Ureter (tissue), 1 donor: ENCODE measurements at regions not wholly inside any gene's neighbourhood (a gene's known extent, or its start where the extent isn't known, plus 50 kb on each side); places are given as distances from the start of the nearest gene placed in this dataset.

Experiments
- DNase-seq: peaks from one replicate; pipeline ENCODE4 v3.0.0-alpha.2; 2020; ENCODE audit warnings: low spot score
- donor health status: DM: yes; HTN: yes; CAD: no.

DNA sequence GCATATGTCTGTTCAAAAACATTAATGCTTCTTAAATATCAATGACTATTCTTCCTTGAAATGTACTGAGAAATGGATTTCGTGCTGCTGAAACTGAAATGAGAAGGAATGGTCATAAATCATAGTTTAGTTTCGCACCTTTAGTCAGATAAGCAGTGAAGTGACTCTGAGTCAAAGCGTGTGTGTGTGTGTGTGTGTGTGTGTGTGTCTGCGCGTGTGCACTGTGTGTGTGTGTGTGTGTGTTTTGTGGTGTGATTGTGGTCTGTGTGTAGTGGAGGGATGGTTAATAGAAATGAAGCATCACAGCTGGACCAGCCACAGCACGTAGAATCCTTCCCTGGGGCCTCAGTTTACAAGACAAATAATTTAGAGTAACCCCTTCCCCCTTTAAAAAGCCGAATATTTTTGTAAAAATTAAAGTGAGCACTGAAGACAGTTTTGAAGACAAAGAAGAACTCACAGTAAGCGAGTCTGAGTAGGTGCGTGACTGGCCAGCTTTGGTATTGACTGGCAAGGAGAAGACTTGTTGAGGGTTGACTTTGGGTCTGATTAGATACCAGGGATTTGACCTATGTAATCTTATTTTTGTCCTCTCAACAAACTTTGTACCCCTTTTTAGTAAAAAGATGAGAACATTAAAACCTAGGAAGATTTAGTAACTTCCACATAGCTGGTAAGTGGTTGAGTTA, 202.0 kb upstream of the IL12A start:
- no peak for DNase-seq

GRCh38 chr3:159787178-159787574, 201.5 kb upstream of the IL12A start:
- DNase-seq = no peak

DNA sequence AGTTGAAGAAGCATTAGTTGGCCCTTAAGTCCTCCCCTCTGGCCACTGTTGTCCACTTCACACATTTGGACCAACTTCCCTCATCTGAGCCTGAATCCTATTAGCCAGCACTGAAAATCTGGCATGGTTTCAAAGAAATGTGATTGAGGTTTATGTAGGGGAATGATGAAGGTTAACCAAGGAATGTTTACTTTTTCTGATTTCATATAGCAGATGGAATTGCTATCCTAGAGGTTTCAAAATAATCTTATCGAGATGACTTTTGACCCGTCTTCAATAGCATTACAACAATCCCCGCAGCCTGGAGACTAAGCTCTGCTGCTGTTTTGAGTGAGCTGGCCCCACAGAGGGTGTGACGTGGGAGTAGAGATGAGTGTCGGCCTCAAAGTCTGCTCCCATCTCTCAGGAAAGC, 200.8 kb upstream of the IL12A start:
- DNase-seq = no peak

DNA sequence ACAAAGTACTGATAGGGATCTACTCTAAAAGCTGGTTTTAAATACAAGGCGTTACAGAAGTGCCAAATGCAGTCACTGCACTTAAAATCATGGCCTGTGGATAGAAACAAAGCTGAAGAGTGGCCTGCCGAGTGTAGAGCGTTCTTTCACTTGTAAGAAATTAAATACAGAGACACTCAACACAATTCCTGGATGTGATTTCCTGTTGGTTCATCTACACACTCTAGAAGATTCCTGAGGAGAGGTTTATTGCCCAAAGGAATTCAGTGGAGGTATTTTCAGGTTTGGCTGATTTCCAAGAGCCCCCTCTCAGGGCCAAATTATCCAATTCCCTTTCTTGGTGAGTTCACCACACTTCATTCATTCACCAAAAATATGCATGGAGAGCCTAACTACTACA, 200.3 kb upstream of the IL12A start:
- DNase-seq = no peak

DNA sequence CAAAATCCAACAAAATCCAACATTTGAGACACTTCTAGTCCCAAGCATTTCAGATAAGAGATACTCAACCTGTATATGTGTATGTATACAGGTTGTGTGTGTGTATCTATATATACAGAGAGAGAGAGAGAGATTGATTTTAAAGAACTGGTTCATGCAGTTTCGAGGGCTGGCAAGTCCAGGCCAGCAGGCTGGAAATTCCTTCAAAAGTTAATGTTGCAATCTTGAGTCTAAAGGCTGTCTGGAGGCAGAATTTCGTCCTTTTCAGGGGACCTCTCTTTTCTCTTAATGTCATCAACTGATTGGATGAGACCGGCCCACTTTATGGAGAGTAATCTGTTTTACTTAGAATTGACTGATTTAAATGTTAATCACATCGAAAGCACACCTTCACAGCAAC, 199.6 kb upstream of the IL12A start:
- DNase-seq = no peak

- no peak for DNase-seq
Observed at GRCh38 chr3:159789742-159790635, 198.6 kb upstream of the IL12A start.

- no peak for DNase-seq
Observed at GRCh38 chr3:159791336-159791735, 197.3 kb upstream of the IL12A start.

GRCh38 chr3:159792070-159792469, 196.6 kb upstream of the IL12A start:
- DNase-seq = no peak

DNA sequence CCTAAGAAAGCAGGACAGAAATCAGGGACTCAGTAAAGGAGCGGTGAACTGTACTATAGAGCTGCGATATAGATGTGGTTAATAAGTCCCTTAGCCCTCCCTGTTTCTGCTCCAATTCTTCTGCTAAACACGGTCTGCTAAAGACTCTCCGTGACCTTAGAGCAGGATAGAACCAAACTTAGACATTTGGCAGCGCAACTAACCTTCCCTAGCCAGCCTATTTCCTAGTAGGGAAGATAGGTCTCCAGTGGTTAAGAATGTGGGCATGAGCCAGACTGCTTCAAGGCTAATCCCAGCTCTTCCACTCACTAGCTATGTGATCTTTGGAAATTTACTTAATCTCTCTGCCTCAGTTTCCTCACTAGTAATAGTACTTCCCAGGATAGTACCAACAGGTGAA, 193.6 kb upstream of the IL12A start:
- DNase-seq = no peak

DNA sequence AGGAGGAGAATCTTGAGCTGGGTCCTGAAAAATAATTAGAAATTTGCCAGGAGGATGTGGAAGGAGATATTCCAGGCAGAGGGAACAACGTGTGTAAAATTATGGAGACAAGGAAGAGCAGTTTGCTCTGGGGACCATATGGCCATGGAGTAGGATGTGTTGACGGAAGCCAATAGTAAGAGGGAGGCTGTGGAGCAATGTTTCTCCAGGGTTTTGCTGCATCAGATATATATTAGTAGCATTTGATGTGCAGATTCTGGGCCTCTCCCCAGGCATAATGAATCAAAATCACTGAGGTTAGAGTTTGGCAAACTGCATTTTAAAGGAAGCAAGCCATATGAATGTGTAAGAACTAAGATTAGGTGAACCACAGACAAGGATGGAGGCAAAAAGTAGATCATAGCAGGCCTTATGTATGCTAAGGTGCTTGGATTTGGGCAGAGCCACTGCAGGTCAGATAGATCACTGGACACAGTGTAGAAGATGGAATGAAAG, 192.9 kb upstream of the IL12A start:
- no peak for DNase-seq

- DNase-seq = no peak
Observed at GRCh38 chr3:159796226-159796625, 192.4 kb upstream of the IL12A start.

DNA sequence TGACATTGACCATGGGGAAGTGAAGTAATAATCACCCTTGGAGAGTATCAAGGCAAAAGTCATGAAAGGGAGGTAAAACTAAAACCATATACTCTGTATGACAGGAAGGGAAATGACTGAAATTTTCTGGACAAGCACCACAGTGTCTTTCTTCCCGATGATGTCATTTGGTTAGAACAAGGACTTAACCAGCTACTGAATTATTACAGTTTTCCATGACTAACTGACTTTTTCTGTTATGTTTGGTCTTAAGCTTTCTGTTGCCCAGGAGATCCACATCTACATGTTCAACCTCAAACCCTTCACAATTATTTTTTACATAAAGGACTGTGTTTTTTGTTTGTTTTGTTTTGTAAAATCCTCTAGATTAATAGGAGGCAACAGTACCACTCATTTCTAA, 191.9 kb upstream of the IL12A start:
- no peak for DNase-seq

DNA sequence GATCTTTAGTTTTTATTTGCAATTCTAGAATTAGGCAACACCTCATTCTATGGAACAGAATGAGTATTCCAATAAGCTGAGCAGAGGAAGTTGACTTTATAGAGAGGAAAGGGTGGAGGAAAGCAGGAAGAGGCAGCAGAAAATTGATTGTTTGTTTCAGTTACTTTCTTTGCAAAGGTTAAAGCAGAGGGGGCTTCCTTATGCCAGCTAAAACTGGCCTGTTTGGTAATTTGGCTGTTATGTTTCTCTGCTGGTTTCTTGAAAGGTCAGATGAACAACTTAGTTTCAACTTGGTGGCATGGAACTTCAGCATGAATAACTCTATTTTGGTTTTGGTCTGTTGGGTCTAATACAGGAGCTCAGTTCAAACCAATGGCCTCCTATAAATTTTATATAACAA, 190.9 kb upstream of the IL12A start:
- no peak for DNase-seq

DNA sequence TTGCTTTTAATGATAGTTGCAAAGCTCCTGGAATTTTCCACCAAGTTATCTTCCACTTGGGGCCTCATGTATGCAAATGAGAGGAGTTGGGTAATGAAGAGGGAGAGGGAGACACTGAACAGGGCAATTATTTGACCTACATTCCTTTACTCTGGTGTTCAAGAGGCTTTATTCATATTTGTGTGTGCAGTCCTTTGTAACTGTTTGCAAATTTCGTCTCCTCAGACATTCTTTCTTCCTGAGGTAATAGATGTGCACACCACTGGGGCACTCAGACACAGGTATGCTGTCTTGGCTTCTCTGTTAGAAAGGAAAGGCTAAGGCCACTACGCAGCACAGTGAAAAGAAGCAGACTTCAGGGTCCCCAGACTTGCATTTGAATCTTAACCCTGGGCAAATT, 189.7 kb upstream of the IL12A start:
- DNase-seq = no peak

DNA sequence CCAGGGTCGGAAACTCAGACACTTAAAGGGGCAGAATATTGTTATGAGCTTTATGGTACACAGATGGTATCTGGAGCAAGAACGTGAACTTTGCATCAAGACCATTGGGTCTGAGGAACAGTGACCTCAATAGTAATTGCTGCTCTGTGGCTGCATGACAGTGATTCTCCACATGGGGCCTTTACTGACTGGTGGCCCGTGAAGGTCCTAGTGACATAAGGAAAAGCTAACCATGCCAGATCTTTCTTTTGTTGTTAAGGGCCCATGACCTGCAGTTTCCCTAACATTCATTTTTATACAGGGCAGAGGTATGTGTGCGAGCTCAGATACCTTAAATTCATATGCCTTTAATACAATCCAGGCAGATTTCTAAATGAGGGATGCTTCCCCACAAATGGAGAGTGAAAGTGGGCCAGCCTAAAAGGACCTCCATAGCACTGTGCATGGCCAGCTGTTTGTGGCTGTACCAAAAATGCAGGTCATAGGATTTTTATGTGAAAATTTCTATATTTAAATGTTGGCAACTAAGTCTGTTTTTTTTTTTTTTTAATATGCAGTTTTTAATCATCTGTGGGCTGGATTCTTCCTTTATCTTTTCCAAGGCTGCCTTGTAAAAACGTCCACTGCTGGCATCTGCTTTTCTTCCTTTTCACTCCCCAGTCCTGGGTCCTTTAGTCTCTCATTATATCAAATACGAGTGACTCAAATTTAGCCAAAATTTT, 188.0 kb upstream of the IL12A start:
- DNase-seq = no peak

GRCh38 chr3:159802864-159803263, 185.8 kb upstream of the IL12A start:
- no peak for DNase-seq

- DNase-seq = no peak
Observed at GRCh38 chr3:159803459-159803858, 185.2 kb upstream of the IL12A start.

DNA sequence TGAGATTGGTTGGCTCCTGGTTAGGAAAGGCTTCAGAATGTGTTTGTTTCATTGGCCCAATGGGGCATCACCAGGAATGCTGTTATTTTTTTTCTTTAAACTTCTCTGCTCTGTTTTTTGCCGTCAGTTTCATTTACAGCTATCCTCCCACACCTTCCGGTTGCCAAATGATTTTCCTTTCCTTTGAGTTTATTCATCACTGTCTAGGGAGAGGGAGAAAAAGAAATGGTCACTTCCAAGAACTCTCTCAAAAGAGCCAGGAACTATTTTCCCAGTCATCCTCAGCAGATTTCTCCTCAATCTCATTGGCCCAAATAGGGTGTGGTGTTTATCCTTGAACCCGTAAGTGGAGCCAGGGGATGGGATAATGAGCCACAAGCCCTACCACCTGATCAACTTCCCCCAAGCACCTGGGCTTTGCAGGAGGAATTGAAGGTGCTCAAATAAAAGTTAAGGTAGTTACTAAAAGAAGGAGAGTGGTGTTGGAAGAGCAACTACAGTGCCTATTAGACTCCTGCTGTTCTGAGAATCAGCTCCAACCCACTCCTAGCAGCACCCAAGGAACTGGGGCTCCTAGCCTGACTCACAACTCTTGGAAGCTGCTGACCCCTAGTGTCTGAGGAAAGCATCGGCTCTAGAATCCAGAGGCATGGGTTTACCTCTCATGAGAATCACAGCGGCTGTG, 183.8 kb upstream of the IL12A start:
- DNase-seq = peak; percentile 78

- no peak for DNase-seq
Observed at GRCh38 chr3:159805411-159805772, 183.2 kb upstream of the IL12A start.

DNA sequence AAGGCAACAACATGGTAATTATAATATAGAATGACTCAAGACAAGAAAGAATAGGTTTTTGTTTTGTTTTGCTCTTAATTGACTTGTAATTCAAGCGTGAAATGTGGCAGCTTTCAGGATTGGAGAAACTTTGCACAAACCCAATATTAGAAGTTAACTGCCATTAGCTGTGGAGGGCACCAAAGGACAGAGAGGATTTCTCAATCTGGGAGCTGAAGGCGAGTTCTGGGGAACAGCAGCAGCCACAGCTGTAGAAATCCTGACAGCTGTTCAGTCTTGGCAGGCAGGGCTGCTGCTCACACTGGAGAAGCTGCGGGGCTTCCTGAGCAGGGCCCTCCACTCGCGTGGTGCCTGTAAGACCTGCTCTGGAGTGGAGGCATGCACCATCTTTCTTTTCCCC, 182.2 kb upstream of the IL12A start:
- no peak for DNase-seq

- no peak for DNase-seq
Observed at GRCh38 chr3:159807137-159808040, 181.2 kb upstream of the IL12A start.
